ENCODE measurements at regions not wholly inside any gene's neighbourhood (a gene's known extent, or its start where the extent isn't known, plus 50 kb on each side); places are given as distances from the start of the nearest gene placed in this dataset.
"Not testable (repeated sequence)": the region's sequence is repeated elsewhere in the genome, so short reads cannot be mapped to it uniquely, and the experiment has no call there.

- TF ChIP-seq CTCF (IDR thresholded peaks at IDR 0.05 in 8 of 11, conservative IDR thresholded peaks at IDR 0.05 in 3 of 11); POLR2A (IDR thresholded peaks at IDR 0.05): not testable (repeated sequence)
Observed at GRCh38 chr7:123264820-123265219, 65.1 kb upstream of the SLC13A1 start.

Data from spleen (tissue), 7 donors.